Immature natural killer cell (primary cell): ENCODE measurements at regions not wholly inside any gene's neighbourhood (a gene's known extent, or its start where the extent isn't known, plus 50 kb on each side); places are given as distances from the start of the nearest gene placed in this dataset.

Source experiments
- DNase-seq, 3 donors: peaks; one replicate each; pipeline ENCODE4 v3.0.0; 2022; ENCODE audit warnings: mixed read lengths in 1 of 3
- H3K27ac Mint-ChIP-seq, 6 donors: one replicate each; pipeline ENCODE4 v1.8.0; 2020; ENCODE audit warnings: mixed read lengths in 6 of 6, mild to moderate bottlenecking in 5 of 6, inconsistent platforms in 4 of 6, moderate library complexity in 3 of 6
- H3K27me3 Mint-ChIP-seq, 3 donors: one replicate each; pipeline ENCODE4 v1.8.0; 2020 to 2021; ENCODE audit warnings: low read depth in 3 of 3, mild to moderate bottlenecking in 3 of 3, mixed read lengths in 3 of 3, moderate library complexity in 3 of 3, inconsistent platforms in 1 of 3
- H3K36me3 Mint-ChIP-seq, 3 donors: one replicate each; pipeline ENCODE4 v1.8.0; 2020; ENCODE audit warnings: mixed read lengths in 3 of 3, inconsistent platforms in 2 of 3, mild to moderate bottlenecking in 2 of 3
- H3K4me1 Mint-ChIP-seq, 2 donors: one replicate each; pipeline ENCODE4 v1.8.0; 2020; ENCODE audit warnings: inconsistent platforms in 2 of 2, mild to moderate bottlenecking in 2 of 2, mixed read lengths in 2 of 2, moderate library complexity in 1 of 2
- H3K4me3 Mint-ChIP-seq, 5 donors: one replicate each; pipeline ENCODE4 v1.8.0; 2020; ENCODE audit warnings: mild to moderate bottlenecking in 5 of 5, mixed read lengths in 5 of 5, inconsistent platforms in 3 of 5, moderate library complexity in 3 of 5
- H3K9me3 Mint-ChIP-seq, 6 donors: one replicate each; pipeline ENCODE4 v1.8.0; 2020; ENCODE audit warnings: mild to moderate bottlenecking in 6 of 6, mixed read lengths in 6 of 6, inconsistent platforms in 4 of 6, moderate library complexity in 3 of 6

DNA sequence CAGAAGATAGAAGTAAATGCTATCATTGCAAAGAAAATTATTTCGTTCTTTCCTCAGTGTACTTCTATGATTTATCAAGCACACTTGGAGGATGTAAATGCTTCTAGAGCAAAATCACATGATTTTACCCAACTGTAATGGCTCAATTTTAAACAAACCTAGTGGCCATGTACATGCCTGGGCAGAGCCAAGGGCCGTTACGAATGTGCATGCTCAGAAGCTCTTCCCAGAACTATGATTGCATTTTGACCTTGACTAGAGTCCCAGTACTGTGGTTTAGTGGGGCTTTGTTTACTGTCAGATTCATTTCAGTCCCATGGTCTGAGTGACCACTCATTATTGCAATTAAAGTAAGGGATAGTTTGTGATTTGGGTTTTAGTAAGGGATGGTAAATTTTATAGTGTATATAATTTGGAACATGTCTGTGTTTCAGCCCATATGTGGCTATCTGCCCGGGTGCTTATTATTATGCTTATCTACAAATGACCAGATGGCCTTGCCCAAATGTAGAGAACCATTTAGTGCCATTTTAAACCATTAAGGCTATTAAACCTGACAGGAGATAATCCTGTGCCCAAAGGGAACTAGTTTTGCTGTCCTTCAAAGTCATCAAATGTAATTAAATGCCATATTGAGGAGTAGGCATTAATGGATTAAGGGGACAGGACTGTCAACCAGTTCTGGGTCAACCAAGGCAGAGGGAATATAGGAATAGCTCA lies 239.1 kb downstream of the ICOS start:
- no peaks in the 10 kb centered on the region for H3K4me1 Mint-ChIP-seq
- no peaks in the 10 kb centered on the region for H3K9me3 Mint-ChIP-seq
- H3K27me3 Mint-ChIP-seq, result peaks cover 0 to 2% (median 0%) of the 10 kb centered on the region in 3 donors
- no peaks in the 10 kb centered on the region for H3K36me3 Mint-ChIP-seq
- H3K4me3 Mint-ChIP-seq, result no peak overlapping the region
- DNase-seq, result no peak
- no peak overlapping the region for H3K27ac Mint-ChIP-seq

- H3K9me3 Mint-ChIP-seq, result no peaks in the 10 kb centered on the region
- no peaks in the 10 kb centered on the region for H3K4me1 Mint-ChIP-seq
- H3K4me3 Mint-ChIP-seq, result no peak overlapping the region
- no peaks in the 10 kb centered on the region for H3K36me3 Mint-ChIP-seq
- no peak overlapping the region for H3K27ac Mint-ChIP-seq
- no peak for DNase-seq
- peaks cover 0 to 2% (median 0%) of the 10 kb centered on the region in 3 donors for H3K27me3 Mint-ChIP-seq
Observed at GRCh38 chr2:204176306-204176705, 239.7 kb downstream of the ICOS start.

DNA sequence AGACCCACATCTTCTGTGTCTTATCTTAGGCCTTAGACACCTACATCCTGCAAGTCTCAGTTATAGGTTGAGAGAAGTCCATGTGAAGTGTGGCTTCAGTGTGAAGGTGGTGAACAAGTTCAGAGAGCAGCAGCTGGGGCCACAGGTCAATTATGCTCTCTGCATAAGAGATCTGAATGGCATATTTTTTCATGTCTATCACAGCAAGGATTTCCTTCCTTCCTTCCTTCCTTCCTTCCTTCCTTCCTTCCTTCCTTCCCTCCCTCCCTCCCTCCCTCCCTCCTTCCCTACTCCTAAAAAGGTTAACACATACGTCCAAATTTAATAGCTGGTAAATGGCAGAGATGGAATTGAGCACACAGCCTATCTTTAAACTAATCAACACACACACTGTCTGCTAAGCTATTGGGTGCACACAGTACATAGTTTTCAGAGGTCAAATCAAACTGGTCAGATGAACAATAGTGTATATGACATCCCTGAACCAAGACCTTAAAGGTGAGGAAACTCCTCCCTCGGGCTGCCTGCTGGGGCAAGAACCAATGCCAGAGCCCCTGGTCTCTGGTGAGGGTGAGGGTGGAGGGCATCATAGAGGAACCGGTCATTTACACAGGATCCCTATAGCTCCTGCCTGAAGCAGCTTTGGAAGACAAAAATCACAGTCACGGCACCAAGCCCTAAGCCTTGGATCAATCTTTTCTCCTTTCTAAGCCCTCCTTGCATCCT lies 240.9 kb downstream of the ICOS start:
- H3K4me1 Mint-ChIP-seq, result no peaks in the 10 kb centered on the region
- H3K27me3 Mint-ChIP-seq, result peaks cover 0 to 3% (median 2%) of the 10 kb centered on the region in 3 donors
- H3K4me3 Mint-ChIP-seq, result no peak overlapping the region
- no peaks in the 10 kb centered on the region for H3K36me3 Mint-ChIP-seq
- H3K9me3 Mint-ChIP-seq, result no peaks in the 10 kb centered on the region
- no peak for DNase-seq
- H3K27ac Mint-ChIP-seq, result no peak overlapping the region

DNA sequence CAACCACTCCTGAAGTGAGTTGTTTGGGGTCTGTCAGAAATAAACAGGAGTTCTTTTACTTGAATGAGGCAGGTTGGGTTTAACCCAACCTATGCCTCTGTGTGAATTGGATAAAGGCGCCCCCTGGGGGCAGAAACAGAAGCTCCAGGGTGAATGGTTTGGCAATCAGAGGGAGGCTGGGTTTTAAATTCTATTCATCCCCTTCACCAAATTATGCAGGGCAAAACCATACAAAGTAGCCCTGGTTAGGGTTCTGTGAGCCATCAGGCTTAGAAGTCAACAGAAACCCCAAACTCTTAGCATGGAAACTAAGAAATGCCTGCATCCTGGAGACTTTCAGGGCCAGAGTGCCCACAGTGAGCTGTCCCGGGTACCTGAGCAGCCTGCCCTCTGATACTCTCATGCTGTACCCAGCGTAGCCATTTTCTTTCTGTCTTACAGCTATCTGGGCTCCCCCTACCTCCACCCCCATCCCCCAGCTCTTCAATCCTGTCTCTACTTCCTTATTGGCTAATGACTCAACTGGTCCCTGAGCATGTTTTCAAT lies 241.5 kb downstream of the ICOS start:
- no peaks in the 10 kb centered on the region for H3K4me1 Mint-ChIP-seq
- no peak overlapping the region for H3K27ac Mint-ChIP-seq
- H3K36me3 Mint-ChIP-seq, result no peaks in the 10 kb centered on the region

DNA sequence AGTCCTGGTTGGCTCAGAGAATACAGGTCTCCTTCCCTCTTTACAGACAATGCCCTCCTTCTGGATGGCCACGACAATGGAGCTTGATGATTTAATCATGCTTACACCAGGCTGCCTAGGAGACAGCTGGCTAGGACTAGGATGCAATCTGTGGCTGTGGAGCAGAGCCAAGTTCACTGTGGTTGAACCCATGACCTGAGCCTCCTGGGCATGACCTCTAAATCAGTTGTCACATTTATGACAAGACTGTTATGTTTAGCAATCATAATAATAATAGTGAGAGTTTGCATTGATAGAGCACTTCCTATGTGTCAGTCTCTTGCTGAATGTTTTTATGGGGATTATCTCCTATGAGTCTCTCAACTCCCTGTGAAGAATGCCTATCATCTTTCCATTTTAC lies 244.1 kb downstream of the ICOS start:
- Mint-ChIP-seq H3K4me3 (no peak overlapping the region), H3K4me1 (no peaks in the 10 kb centered on the region), H3K27ac (no peak overlapping the region), H3K9me3 (no peaks in the 10 kb centered on the region), H3K36me3 (no peaks in the 10 kb centered on the region), H3K27me3 (peaks cover 0 to 3% (median 2%) of the 10 kb centered on the region in 3 donors)
- DNase-seq, result no peak

More for the DNA sequence above, 241.5 kb downstream of the ICOS start:
- no peak overlapping the region for H3K4me3 Mint-ChIP-seq
- DNase-seq, result peak; percentile 12 to 55 (median 39)
- H3K9me3 Mint-ChIP-seq, result no peaks in the 10 kb centered on the region
- H3K27me3 Mint-ChIP-seq, result peaks cover 0 to 3% (median 2%) of the 10 kb centered on the region in 3 donors

DNA sequence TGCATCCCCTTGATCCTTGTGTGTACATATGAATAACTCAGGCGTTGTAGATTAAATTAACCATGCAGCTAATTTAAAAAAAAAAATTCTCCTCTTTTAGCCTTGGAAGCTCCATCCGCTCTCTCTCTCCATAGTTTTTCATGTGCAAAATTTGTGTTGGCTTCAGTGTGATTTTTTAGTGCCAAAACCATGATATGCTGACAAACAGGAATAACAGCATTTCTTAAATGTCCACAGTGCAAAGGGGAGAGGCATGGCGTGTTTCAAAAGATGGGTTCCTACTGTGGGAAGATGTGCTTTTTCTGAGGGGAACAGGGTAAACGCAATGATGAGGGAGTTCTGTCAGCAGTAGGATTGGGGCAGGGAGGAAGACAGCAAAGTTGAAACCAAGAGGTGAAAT lies 247.0 kb downstream of the ICOS start:
- no peak overlapping the region for H3K4me3 Mint-ChIP-seq
- no peaks in the 10 kb centered on the region for H3K4me1 Mint-ChIP-seq
- no peak for DNase-seq
- H3K36me3 Mint-ChIP-seq, result no peaks in the 10 kb centered on the region
- no peaks in the 10 kb centered on the region for H3K9me3 Mint-ChIP-seq
- peaks cover under 1 to 4% (median 3%) of the 10 kb centered on the region in 3 donors for H3K27me3 Mint-ChIP-seq
- H3K27ac Mint-ChIP-seq, result no peak overlapping the region

GRCh38 chr2:204184226-204184625 lies 247.7 kb downstream of the ICOS start:
- DNase-seq, result no peak
- Mint-ChIP-seq H3K4me1 (no peaks in the 10 kb centered on the region), H3K36me3 (no peaks in the 10 kb centered on the region), H3K27me3 (peaks cover 3 to 4% (median 3%) of the 10 kb centered on the region in 3 donors), H3K4me3 (no peak overlapping the region), H3K9me3 (no peaks in the 10 kb centered on the region), H3K27ac (no peak overlapping the region)

GRCh38 chr2:204187229-204188083 lies 250.9 kb downstream of the ICOS start:
- Mint-ChIP-seq H3K27ac (no peak overlapping the region), H3K36me3 (no peaks in the 10 kb centered on the region), H3K4me1 (no peaks in the 10 kb centered on the region), H3K9me3 (no peaks in the 10 kb centered on the region), H3K4me3 (no peak overlapping the region), H3K27me3 (peaks cover 5% of the 10 kb centered on the region in 3 donors)
- no peak for DNase-seq

- Mint-ChIP-seq H3K9me3 (no peaks in the 10 kb centered on the region), H3K27ac (no peak overlapping the region), H3K27me3 (peaks cover 5 to 12% (median 7%) of the 10 kb centered on the region in 3 donors), H3K4me1 (no peaks in the 10 kb centered on the region), H3K36me3 (no peaks in the 10 kb centered on the region), H3K4me3 (no peak overlapping the region)
- DNase-seq, result no peak
Observed at GRCh38 chr2:204191574-204191973, 255.0 kb downstream of the ICOS start.

- Mint-ChIP-seq H3K4me3 (no peak overlapping the region), H3K36me3 (no peaks in the 10 kb centered on the region), H3K27me3 (peaks cover 2 to 12% (median 5%) of the 10 kb centered on the region in 3 donors), H3K9me3 (no peaks in the 10 kb centered on the region), H3K4me1 (no peaks in the 10 kb centered on the region), H3K27ac (no peak overlapping the region)
- DNase-seq, result no peak
Observed at GRCh38 chr2:204195498-204195897, 258.9 kb downstream of the ICOS start.

DNA sequence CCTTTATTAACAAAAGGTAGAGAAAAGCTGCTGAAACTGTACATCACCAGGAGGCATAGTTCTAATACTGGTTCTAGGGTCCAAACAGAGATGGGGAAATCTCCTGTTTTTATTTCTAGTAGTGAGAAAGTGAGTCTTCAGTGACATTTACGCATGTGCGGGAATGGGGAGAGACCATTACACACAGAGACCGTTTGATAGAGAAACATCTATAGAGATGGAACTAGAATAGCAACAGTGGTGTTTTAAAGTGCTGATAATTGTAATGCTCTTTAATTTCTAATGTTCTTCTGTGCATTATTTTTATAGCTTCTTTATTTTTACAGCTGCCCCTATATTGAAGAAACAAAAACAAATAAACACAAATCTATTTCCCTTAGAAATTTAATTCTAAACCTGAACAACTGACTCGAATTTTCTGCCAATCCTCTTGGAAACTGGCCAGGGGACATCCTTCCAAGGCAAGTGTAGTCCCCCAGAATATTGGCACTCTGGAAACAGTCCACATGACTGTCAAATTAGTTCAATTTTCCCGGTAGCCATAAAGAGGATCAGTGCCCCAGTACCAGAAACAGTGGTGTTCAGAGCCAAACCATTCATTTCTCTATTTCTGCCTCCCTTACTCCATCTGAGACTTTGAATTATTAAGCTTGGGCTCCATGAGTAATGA lies 260.9 kb downstream of the ICOS start:
- Mint-ChIP-seq H3K27me3 (peaks cover 2 to 7% (median 5%) of the 10 kb centered on the region in 3 donors), H3K27ac (no peak overlapping the region), H3K36me3 (no peaks in the 10 kb centered on the region), H3K9me3 (no peaks in the 10 kb centered on the region), H3K4me3 (no peak overlapping the region), H3K4me1 (no peaks in the 10 kb centered on the region)
- DNase-seq, result no peak

DNA sequence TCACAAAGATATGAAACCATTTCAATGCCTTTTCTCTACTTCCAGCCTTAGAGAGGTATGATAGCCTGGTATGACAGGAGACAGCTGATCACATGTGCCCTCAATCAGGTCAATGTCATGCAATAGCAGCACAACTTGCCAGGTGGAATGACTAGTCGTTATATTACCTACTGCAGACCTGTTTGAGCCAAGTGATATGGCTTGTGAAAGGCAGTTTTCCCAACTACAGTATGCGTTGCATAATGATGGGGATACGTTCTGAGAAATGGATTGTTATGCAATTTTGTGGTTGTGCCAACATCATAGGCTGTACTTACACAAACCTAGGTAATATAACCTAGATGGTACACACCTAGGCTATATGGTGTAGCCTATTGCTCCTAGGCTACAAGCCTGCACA lies 262.8 kb downstream of the ICOS start:
- H3K4me3 Mint-ChIP-seq, result no peak overlapping the region
- no peaks in the 10 kb centered on the region for H3K36me3 Mint-ChIP-seq
- no peaks in the 10 kb centered on the region for H3K4me1 Mint-ChIP-seq
- no peak for DNase-seq
- H3K27me3 Mint-ChIP-seq, result peaks cover 2 to 6% (median 2%) of the 10 kb centered on the region in 3 donors
- no peaks in the 10 kb centered on the region for H3K9me3 Mint-ChIP-seq
- no peak overlapping the region for H3K27ac Mint-ChIP-seq

- no peak overlapping the region for H3K27ac Mint-ChIP-seq
- no peak overlapping the region for H3K4me3 Mint-ChIP-seq
- H3K36me3 Mint-ChIP-seq, result no peaks in the 10 kb centered on the region
- DNase-seq, result no peak
- H3K4me1 Mint-ChIP-seq, result no peaks in the 10 kb centered on the region
- H3K27me3 Mint-ChIP-seq, result peaks cover 2% of the 10 kb centered on the region in 3 donors
- H3K9me3 Mint-ChIP-seq, result no peaks in the 10 kb centered on the region
Observed at GRCh38 chr2:204201507-204201906, 264.9 kb downstream of the ICOS start.
